ENCODE measurements at regions not wholly inside any gene's neighbourhood (a gene's known extent, or its start where the extent isn't known, plus 50 kb on each side); places are given as distances from the start of the nearest gene placed in this dataset.
"Not testable (repeated sequence)": the region's sequence is repeated elsewhere in the genome, so short reads cannot be mapped to it uniquely, and the experiment has no call there.

DNA sequence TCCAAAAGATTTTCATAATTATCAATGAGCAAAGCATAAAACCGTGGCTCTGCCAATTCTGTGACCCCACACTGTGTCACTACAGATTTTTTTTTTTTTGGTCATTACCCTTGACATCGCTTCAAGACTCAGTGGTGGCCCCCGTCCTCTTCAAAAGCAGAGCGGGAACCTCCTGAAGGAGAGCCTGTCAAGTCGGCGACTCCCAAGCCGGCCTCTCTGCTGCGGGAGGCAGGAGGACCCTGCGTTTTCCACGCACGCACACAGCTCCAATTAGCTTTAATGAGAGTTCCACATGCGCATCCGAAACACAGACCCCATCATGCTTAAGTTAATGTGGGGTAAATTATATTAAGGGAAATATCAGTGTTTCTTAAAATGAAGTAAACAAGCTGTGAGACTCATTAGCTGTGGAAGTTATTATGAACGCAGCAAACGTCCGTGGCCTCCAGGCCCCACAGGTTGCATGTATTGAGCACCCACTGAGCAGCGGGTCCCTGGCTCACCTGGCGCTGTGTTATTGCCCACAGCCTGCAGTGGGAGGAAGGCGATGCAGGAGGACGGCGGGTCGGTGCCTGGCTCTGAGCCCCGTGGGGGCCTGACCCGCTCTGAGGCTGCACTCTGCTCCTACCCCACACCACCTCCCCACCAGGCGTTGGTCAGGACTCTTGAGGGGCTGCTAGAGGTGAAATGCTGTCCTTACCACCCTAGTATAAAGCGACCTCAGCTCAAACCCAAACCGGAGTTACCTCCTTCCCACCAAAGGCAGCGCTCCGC lies 181.0 kb upstream of the SALL3 start:
- in situ Hi-C loops (cut with HindIII; ENCODE audit: low pct_unique_long_range_greater_than_20kb, low sequenced_read_pairs) = no loop called here
- DNase-seq (ENCODE audit: low read depth in 1 of 2, low spot score in 1 of 2) = no peak
- TF ChIP-seq JUND (IDR thresholded peaks at IDR 0.05; ENCODE audit: low read depth) = no peak

DNA sequence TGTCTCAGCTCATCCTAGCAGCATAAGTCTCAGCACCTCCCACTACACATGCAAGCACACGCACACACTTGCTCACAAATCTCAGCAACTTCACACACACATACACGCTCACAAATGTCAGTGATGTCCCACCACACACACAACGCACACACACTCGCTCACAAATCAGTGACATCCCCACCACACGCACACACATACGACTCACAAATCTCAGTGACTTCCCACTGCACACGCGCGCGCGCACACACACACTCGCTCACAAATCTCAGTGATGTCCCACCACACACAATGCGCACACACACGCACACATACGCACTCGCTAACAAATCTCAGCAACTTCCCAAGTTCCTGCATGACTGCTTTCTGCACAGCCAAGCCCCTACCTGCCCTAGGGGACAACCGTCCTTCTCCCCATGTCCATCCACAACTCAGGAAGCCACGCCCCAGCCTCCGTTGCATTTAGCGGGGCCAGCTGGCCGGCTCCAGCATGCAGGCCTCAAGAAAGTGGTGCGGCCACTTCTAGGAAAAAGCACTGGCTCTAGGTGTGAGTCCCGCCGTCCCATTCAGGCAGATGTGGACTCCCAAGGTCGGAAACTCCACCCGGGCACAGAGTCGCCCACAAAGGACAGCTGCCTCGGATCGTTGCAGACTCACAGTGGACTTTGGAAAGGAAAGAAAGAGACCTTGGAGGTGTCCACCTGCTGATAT lies 180.1 kb upstream of the SALL3 start:
- TF ChIP-seq JUND (IDR thresholded peaks at IDR 0.05; ENCODE audit: low read depth) = no peak
- in situ Hi-C loops (cut with HindIII; ENCODE audit: low pct_unique_long_range_greater_than_20kb, low sequenced_read_pairs) = no loop called here
- no peak for DNase-seq (ENCODE audit: low read depth in 1 of 2, low spot score in 1 of 2)

DNA sequence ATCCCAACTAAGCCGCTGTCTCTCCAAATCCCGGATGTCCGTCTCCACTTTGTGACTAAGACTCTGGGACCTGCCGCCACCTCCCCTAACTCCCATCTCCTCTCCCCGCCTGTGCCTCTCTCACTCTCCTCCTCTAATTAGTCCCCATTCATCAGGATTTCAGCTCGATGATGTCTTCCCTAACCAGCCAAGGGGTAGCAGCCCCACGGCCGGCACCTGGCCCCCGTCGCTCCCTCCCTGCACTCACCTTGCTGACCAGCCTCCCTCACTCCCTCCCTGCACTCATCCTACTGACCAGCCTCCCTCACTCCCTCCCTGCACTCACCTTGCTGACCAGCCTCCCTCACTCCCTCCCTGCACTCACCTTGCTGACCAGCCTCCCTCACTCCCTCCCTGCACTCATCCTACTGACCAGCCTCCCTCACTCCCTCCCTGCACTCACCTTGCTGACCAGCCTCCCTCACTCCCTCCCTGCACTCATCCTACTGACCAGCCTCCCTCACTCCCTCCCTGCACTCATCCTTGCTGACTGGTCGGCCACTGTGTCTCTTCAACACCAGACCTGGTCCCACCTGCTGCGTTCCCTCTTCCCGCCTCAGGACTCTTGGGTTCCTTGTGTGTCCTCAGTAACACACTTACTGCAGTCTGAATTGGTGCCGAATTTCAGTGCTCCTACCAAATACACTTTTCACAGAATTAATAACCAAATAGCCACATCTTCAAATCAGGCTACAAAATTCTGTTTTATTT lies 179.3 kb upstream of the SALL3 start:
- DNase-seq (ENCODE audit: low read depth in 1 of 2, low spot score in 1 of 2); in situ Hi-C loops (cut with HindIII; ENCODE audit: low pct_unique_long_range_greater_than_20kb, low sequenced_read_pairs): not testable (repeated sequence)

DNA sequence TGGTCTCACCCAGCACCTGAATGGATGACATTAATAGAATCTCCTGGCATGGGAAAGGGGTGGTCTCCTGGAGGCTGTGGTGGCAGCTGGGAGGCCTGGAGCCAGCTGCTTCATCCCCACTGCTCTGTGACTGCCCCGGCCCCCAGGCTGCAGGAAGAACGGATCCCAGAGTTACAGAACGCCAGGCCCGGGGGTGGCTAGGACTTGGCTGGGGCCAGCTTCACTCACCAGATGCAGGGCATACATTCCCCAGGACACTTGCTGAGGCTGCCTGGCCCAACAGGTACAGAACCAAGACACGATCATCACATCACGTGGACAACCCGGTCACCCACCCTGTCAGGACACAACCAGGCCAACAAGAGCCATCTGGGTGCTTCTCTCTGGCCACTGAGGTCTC lies 178.6 kb upstream of the SALL3 start:
- no peak for DNase-seq (ENCODE audit: low read depth in 1 of 2, low spot score in 1 of 2)
- no peak for TF ChIP-seq JUND (IDR thresholded peaks at IDR 0.05; ENCODE audit: low read depth)
- in situ Hi-C loops (cut with HindIII; ENCODE audit: low pct_unique_long_range_greater_than_20kb, low sequenced_read_pairs) = no loop called here

DNA sequence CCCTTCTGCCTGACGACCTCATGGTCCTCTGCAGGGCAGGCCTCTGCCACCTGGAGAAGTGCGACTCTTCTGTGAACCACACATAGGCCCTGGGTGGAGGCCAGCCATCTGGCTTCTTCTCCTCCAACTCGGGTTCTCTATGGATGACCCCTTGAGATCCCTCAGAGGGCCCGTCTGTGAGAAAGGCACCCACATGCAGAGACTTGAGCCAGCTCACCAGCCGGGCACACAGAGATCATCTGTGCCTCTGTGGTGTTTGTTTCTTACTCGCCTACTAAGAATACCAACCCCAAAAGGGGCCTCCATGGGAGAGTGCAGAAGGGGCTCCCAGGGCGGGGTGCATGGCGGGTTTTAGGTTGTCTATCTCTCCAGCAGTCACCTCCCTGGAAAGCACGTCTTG lies 176.5 kb upstream of the SALL3 start:
- in situ Hi-C loops (cut with HindIII; ENCODE audit: low pct_unique_long_range_greater_than_20kb, low sequenced_read_pairs) = no loop called here
- no peak for TF ChIP-seq JUND (IDR thresholded peaks at IDR 0.05; ENCODE audit: low read depth)
- no peak for DNase-seq (ENCODE audit: low read depth in 1 of 2, low spot score in 1 of 2)

DNA sequence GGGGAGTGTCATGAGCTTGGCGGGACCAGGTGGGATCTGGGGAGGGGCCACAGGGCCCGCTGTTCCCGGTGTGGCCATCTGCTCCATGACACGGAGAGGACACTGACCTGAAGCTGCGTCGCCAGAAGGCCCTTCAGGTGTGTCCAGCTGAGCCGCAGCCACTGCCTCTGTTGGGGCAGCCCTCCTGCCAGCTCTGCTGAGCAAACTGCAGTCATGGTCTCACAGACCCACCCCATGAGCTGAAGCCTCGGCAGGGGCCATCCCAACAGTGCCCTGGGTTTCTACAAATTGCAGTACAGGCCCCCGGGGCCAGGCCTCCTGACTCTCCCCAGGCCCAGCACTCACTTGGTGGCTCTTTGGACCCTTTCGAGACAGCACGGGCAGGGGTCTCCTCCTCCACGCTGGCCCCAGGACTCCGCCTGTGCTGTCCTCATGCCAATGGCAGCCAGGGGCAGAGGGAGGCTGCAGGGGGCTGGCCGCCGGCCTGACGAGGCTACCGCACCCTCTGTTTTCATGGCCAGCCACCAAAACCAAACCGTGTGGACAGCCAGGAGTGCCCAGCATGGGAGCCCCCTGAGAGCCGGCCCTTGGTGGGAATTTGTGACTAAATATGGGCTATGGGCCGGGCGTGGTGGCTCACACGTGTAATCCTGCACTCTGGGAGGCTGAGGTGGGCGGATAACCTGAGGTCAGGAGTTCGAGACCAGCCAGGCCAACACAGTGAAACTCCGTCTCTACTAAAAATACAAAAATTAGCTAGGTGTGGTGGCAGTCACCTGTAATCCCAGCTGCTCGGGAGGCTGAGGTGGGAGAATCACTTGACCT lies 175.2 kb upstream of the SALL3 start:
- no peak for DNase-seq (ENCODE audit: low read depth in 1 of 2, low spot score in 1 of 2)
- TF ChIP-seq JUND (IDR thresholded peaks at IDR 0.05; ENCODE audit: low read depth) = no peak
- in situ Hi-C loops (cut with HindIII; ENCODE audit: low pct_unique_long_range_greater_than_20kb, low sequenced_read_pairs) = no loop called here

DNA sequence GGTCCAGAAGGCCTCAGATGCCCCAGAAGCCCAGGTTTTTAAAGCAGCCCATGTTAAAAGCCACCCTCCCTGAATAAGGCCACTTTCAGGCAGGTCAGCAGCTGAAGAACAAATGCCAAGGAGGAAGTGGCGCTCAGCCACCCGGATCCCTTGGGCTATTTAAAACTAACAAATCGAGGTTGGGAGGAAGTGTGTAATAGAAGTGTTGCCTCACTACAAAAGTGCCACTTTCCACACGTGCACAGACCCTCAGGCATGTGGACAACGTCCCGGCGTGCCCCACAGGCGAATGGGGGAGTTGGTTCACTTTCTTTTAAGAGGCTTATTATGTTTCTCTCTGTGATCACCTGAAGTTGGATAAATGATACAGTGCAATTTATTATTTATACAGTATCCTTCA lies 173.8 kb upstream of the SALL3 start:
- DNase-seq (ENCODE audit: low read depth in 1 of 2, low spot score in 1 of 2) = peak in 1 of 2 experiments; percentile 40
- in situ Hi-C loops (cut with HindIII; ENCODE audit: low pct_unique_long_range_greater_than_20kb, low sequenced_read_pairs) = no loop called here
- TF ChIP-seq JUND (IDR thresholded peaks at IDR 0.05; ENCODE audit: low read depth) = no peak

DNA sequence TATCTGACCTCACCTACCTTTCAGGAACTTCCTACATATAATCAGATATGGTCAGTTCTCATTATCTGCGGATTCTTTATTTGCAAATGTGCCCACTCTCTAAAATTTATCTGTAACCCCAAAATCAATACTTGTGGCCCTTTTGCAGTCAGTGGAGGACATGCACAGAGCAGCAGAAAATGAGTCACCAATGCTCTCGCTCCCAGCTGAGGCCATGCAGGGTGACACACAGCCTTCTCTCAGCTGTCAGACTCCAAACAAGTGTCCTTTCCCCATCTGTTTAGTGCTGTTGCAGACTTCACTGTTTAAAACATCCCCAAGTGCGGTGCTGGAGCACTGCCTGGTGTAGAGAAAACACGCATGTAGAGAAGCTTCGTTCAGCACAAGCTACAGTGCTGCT lies 171.9 kb upstream of the SALL3 start:
- TF ChIP-seq JUND (IDR thresholded peaks at IDR 0.05; ENCODE audit: low read depth) = no peak
- DNase-seq (ENCODE audit: low read depth in 1 of 2, low spot score in 1 of 2) = no peak
- in situ Hi-C loops (cut with HindIII; ENCODE audit: low pct_unique_long_range_greater_than_20kb, low sequenced_read_pairs) = no loop called here

DNA sequence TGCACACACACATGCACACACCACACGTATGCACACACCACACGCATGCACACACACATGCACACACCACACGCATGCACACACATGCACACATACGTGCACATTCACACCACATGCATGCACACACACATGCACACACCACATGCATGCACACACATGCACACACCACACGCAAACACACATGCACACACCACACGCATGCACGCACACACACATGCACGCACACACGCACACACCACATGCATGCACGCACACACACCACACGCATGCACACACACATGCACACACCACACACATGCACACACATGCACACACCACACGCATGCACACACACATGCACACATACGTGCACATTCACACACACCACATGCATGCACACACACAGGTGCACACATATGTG lies 169.8 kb upstream of the SALL3 start:
- in situ Hi-C loops (cut with HindIII; ENCODE audit: low pct_unique_long_range_greater_than_20kb, low sequenced_read_pairs) = no loop called here
- TF ChIP-seq JUND (IDR thresholded peaks at IDR 0.05; ENCODE audit: low read depth) = no peak
- DNase-seq (ENCODE audit: low read depth in 1 of 2, low spot score in 1 of 2) = no peak

DNA sequence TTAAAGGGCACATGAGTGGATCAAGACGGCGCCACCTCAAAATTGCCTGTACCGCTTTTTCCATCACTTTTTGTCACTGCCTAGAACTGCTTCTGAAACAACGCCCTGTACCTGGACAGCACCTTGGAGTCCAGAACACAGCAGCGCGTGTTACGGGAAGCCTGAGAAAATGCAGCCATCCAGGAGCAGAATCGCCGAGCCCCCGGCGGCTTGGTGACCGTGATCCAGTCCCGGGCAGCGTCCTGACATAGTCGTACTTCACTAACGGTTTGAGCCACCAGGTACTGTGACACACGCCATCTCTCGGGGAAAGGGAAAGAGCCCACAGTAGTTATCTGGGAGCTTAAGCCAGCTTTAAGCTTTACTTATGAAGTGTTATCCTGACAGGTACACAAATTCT lies 168.9 kb upstream of the SALL3 start:
- in situ Hi-C loops (cut with HindIII; ENCODE audit: low pct_unique_long_range_greater_than_20kb, low sequenced_read_pairs) = no loop called here
- no peak for DNase-seq (ENCODE audit: low read depth in 1 of 2, low spot score in 1 of 2)
- TF ChIP-seq JUND (IDR thresholded peaks at IDR 0.05; ENCODE audit: low read depth) = no peak

DNA sequence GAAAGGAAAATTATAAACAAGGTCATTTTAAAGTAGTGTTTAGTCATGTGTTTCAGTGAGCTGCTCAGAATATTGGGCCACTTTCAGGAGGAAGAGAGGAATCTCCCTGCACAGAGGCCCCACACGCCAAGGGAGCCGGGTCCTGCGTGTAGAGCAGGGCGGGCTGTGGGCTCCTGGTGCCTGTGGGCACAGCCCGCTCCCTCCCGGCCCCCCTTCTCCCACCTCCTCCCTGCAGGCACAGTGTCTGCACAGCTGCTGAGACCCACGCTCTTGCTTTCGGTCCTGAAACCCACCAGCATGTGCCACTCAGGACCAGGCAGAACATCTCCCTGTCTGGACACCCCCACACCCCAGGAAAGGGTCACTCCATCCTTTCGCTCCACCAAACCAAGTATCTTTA lies 167.6 kb upstream of the SALL3 start:
- TF ChIP-seq JUND (IDR thresholded peaks at IDR 0.05; ENCODE audit: low read depth) = no peak

DNA sequence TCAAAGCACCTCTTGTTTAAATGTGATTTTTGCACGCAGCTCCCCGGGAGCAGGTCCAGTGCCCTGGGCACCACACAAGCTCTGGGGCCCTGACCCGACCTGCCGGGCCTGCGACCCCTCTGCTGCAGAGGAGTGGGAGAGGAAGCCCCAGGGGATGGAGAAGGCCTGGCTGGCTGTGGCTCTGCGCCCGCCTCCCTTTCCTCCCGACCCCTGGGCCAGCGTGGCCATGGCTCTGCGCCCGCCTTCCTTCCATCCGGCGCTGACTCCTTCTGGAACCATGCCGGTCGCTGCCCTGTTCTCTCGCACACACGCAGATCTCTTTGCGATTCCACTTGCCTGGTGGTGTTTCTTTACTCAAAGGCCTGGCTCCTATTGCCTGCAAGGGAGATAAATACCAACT lies 166.5 kb upstream of the SALL3 start:
- in situ Hi-C loops (cut with HindIII; ENCODE audit: low pct_unique_long_range_greater_than_20kb, low sequenced_read_pairs) = no loop called here
- no peak for TF ChIP-seq JUND (IDR thresholded peaks at IDR 0.05; ENCODE audit: low read depth)

More for the DNA sequence above, 167.6 kb upstream of the SALL3 start:
- in situ Hi-C loops (cut with HindIII; ENCODE audit: low pct_unique_long_range_greater_than_20kb, low sequenced_read_pairs) = no loop called here
- no peak for DNase-seq (ENCODE audit: low read depth in 1 of 2, low spot score in 1 of 2)

More for the DNA sequence above, 166.5 kb upstream of the SALL3 start:
- no peak for DNase-seq (ENCODE audit: low read depth in 1 of 2, low spot score in 1 of 2)

Data from T47D (cell line).